ENCODE measurements at regions not wholly inside any gene's neighbourhood (a gene's known extent, or its start where the extent isn't known, plus 50 kb on each side); places are given as distances from the start of the nearest gene placed in this dataset.

GRCh38 chr2:100767810-100768806 is 51.8 kb upstream of the NPAS2 start:
- no peak for DNase-seq (ENCODE audit: low spot score)
- TF ChIP-seq, protein P1, sequence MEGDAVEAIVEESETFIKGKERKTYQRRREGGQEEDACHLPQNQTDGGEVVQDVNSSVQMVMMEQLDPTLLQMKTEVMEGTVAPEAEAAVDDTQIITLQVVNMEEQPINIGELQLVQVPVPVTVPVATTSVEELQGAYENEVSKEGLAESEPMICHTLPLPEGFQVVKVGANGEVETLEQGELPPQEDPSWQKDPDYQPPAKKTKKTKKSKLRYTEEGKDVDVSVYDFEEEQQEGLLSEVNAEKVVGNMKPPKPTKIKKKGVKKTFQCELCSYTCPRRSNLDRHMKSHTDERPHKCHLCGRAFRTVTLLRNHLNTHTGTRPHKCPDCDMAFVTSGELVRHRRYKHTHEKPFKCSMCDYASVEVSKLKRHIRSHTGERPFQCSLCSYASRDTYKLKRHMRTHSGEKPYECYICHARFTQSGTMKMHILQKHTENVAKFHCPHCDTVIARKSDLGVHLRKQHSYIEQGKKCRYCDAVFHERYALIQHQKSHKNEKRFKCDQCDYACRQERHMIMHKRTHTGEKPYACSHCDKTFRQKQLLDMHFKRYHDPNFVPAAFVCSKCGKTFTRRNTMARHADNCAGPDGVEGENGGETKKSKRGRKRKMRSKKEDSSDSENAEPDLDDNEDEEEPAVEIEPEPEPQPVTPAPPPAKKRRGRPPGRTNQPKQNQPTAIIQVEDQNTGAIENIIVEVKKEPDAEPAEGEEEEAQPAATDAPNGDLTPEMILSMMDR (IDR thresholded peaks at IDR 0.05; ENCODE audit: extremely low read depth, insufficient read depth, missing control alignments): no peak
- in situ Hi-C loops (cut with MboI; ENCODE audit: low pct_unique_long_range_greater_than_20kb, low sequenced_read_pairs, unreplicated experiment): no loop called here
